Gastroesophageal sphincter (tissue), 3 donors: ENCODE measurements at regions not wholly inside any gene's neighbourhood (a gene's known extent, or its start where the extent isn't known, plus 50 kb on each side); places are given as distances from the start of the nearest gene placed in this dataset.

ENCODE experiments used
- EP300 ChIP-seq: sonication (generic); formaldehyde crosslinking; IDR thresholded peaks from one replicate; pipeline ENCODE4 v1.6.1; 2017; ENCODE audit warnings: antibody characterized with exemption, mild to moderate bottlenecking
- POLR2A ChIP-seq, 2 donors: fragments of 450-650 bp; IDR thresholded peaks; one replicate each; pipeline ENCODE4 v1.6.1; 2017; ENCODE audit warnings: antibody characterized with exemption in 2 of 2, mild to moderate bottlenecking in 2 of 2, moderate library complexity in 1 of 2
- POLR2AphosphoS5 ChIP-seq: sonication (generic); formaldehyde crosslinking; IDR thresholded peaks from one replicate; pipeline ENCODE4 v1.6.1; 2017; ENCODE audit warnings: antibody characterized with exemption
- TF ChIP-seq, protein P1 (sequence below), 4 experiments: fragments of 200-600 bp in 2 of 4; fragments of 450-650 bp in 2 of 4; sonication (generic) in 1 of 4; IDR thresholded peaks; one replicate each; pipeline ENCODE4 v1.5.1; 2017 to 2019; ENCODE audit warnings: antibody characterized with exemption in 4 of 4, mild to moderate bottlenecking in 2 of 4, moderate library complexity in 2 of 4

GRCh38 chr9:78928625-78929405 is 631.9 kb downstream of the PSAT1 start:
- TF ChIP-seq, protein P1, sequence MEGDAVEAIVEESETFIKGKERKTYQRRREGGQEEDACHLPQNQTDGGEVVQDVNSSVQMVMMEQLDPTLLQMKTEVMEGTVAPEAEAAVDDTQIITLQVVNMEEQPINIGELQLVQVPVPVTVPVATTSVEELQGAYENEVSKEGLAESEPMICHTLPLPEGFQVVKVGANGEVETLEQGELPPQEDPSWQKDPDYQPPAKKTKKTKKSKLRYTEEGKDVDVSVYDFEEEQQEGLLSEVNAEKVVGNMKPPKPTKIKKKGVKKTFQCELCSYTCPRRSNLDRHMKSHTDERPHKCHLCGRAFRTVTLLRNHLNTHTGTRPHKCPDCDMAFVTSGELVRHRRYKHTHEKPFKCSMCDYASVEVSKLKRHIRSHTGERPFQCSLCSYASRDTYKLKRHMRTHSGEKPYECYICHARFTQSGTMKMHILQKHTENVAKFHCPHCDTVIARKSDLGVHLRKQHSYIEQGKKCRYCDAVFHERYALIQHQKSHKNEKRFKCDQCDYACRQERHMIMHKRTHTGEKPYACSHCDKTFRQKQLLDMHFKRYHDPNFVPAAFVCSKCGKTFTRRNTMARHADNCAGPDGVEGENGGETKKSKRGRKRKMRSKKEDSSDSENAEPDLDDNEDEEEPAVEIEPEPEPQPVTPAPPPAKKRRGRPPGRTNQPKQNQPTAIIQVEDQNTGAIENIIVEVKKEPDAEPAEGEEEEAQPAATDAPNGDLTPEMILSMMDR (IDR thresholded peaks at IDR 0.05): no peak
- TF ChIP-seq EP300 (no peak), POLR2AphosphoS5 (no peak), POLR2A (IDR thresholded peaks at IDR 0.05) (no peak)
